ENCODE measurements at regions not wholly inside any gene's neighbourhood (a gene's known extent, or its start where the extent isn't known, plus 50 kb on each side); places are given as distances from the start of the nearest gene placed in this dataset.

GRCh38 chr3:99013777-99014315 is 112.4 kb upstream of the DCBLD2 start:
- no peak for TF ChIP-seq CTCF (IDR thresholded peaks at IDR 0.05; ENCODE audit: borderline replicate concordance, extremely low read depth, insufficient read depth)
- Histone ChIP-seq H3K4me1 (ENCODE audit: control insufficient read depth in 2 of 3, insufficient read depth in 2 of 3, low read depth in 1 of 3, low read length in 3 of 3) (peaks cover 0 to 6% (median 0%) of the 10 kb centered on the region in 3 donors), H3K36me3 (ENCODE audit: control insufficient read depth in 2 of 3, insufficient read depth in 3 of 3, low read length in 3 of 3) (no peaks in the 10 kb centered on the region), H3K27me3 (ENCODE audit: control insufficient read depth, insufficient read depth, low read length) (no peaks in the 10 kb centered on the region), H3K27ac (ENCODE audit: low read depth in 2 of 2, low read length in 2 of 2) (no peak overlapping the region), H3K9me3 (ENCODE audit: control insufficient read depth in 2 of 3, insufficient read depth in 1 of 3, low read length in 3 of 3) (no peaks in the 10 kb centered on the region), H3K4me3 (ENCODE audit: low read length in 3 of 3) (no peak overlapping the region), H3K9ac (ENCODE audit: low read length in 3 of 3) (no peak overlapping the region)
- no peak for DNase-seq
- intact Hi-C loops (cut with DNase I), result no loop called here
- FAIRE-seq, result no peak

- Histone ChIP-seq H3K36me3 (ENCODE audit: control insufficient read depth in 2 of 3, insufficient read depth in 3 of 3, low read length in 3 of 3) (no peaks in the 10 kb centered on the region), H3K9ac (ENCODE audit: low read length in 3 of 3) (no peak overlapping the region), H3K9me3 (ENCODE audit: control insufficient read depth in 2 of 3, insufficient read depth in 1 of 3, low read length in 3 of 3) (no peaks in the 10 kb centered on the region), H3K27me3 (ENCODE audit: control insufficient read depth, insufficient read depth, low read length) (no peaks in the 10 kb centered on the region), H3K27ac (ENCODE audit: low read depth in 2 of 2, low read length in 2 of 2) (no peak overlapping the region), H3K4me1 (ENCODE audit: control insufficient read depth in 2 of 3, insufficient read depth in 2 of 3, low read depth in 1 of 3, low read length in 3 of 3) (peaks cover 0 to 6% (median 0%) of the 10 kb centered on the region in 3 donors), H3K4me3 (ENCODE audit: low read length in 3 of 3) (no peak overlapping the region)
- FAIRE-seq, result no peak
- DNase-seq, result no peak
- intact Hi-C loops (cut with DNase I), result no loop called here
- no peak for TF ChIP-seq CTCF (IDR thresholded peaks at IDR 0.05; ENCODE audit: borderline replicate concordance, extremely low read depth, insufficient read depth)
These were observed 111.6 kb upstream of the DCBLD2 start for GRCh38 chr3:99013077-99013476.

- DNase-seq, result peak; percentile 41 to 77 (median 57)
These were observed 110.6 kb upstream of the DCBLD2 start for GRCh38 chr3:99012051-99012450.

More at GRCh38 chr3:99012051-99012450, 110.6 kb upstream of the DCBLD2 start:
- Histone ChIP-seq H3K36me3 (ENCODE audit: control insufficient read depth in 2 of 3, insufficient read depth in 3 of 3, low read length in 3 of 3) (no peaks in the 10 kb centered on the region), H3K27ac (ENCODE audit: low read depth in 2 of 2, low read length in 2 of 2) (no peak overlapping the region), H3K27me3 (ENCODE audit: control insufficient read depth, insufficient read depth, low read length) (no peaks in the 10 kb centered on the region), H3K9me3 (ENCODE audit: control insufficient read depth in 2 of 3, insufficient read depth in 1 of 3, low read length in 3 of 3) (no peaks in the 10 kb centered on the region), H3K4me1 (ENCODE audit: control insufficient read depth in 2 of 3, insufficient read depth in 2 of 3, low read depth in 1 of 3, low read length in 3 of 3) (peaks cover 0 to 6% (median 0%) of the 10 kb centered on the region in 3 donors), H3K9ac (ENCODE audit: low read length in 3 of 3) (no peak overlapping the region), H3K4me3 (ENCODE audit: low read length in 3 of 3) (no peak overlapping the region)
- TF ChIP-seq CTCF (IDR thresholded peaks at IDR 0.05; ENCODE audit: borderline replicate concordance, extremely low read depth, insufficient read depth), result no peak
- no peak for FAIRE-seq
- intact Hi-C loops (cut with DNase I), result no loop called here

Data from kidney (tissue), 13 donors.